NOMO-1 (cell line): ENCODE measurements at regions not wholly inside any gene's neighbourhood (a gene's known extent, or its start where the extent isn't known, plus 50 kb on each side); places are given as distances from the start of the nearest gene placed in this dataset.

ENCODE experiments used
- DNase-seq, 2 experiments: peaks; one replicate each; lab custom pipeline; 2025; ENCODE audit not compliant: unreplicated experiment in 2 of 2; lab: John Stamatoyannopoulos, UW

- no peak for DNase-seq
Measured at GRCh38 chr21:28547766-28548165, 444.9 kb downstream of the LTN1 start.

- no peak for DNase-seq
Measured at GRCh38 chr21:28543975-28544374, 448.7 kb downstream of the LTN1 start.

- DNase-seq = no peak
Measured at GRCh38 chr21:28541371-28542112, 451.1 kb downstream of the LTN1 start.

- DNase-seq = no peak
Measured at GRCh38 chr21:28540514-28540913, 452.2 kb downstream of the LTN1 start.

- DNase-seq = no peak
Measured at GRCh38 chr21:28539623-28539988, 453.1 kb downstream of the LTN1 start.

- DNase-seq = no peak
Measured at GRCh38 chr21:28538987-28539622, 453.6 kb downstream of the LTN1 start.

- no peak for DNase-seq
Measured at GRCh38 chr21:28537371-28538079, 455.2 kb downstream of the LTN1 start.

- DNase-seq = no peak
Measured at GRCh38 chr21:28532446-28532845, 460.2 kb downstream of the LTN1 start.

- DNase-seq = no peak
Measured at GRCh38 chr21:28523367-28523766, 469.3 kb downstream of the LTN1 start.

- DNase-seq = peak; percentile 18 to 42
Measured at GRCh38 chr21:28522014-28522799, 470.5 kb downstream of the LTN1 start.

- no peak for DNase-seq
Measured at GRCh38 chr21:28518630-28519029, 474.0 kb downstream of the LTN1 start.

GRCh38 chr21:28516991-28517592 is 475.6 kb downstream of the LTN1 start:
- DNase-seq = peak; percentile 38 to 47

- DNase-seq = no peak
Measured at GRCh38 chr21:28516021-28516420, 476.7 kb downstream of the LTN1 start.

GRCh38 chr21:28513428-28513827 is 479.2 kb downstream of the LTN1 start:
- DNase-seq = no peak

GRCh38 chr21:28509031-28509430 is 483.6 kb downstream of the LTN1 start:
- DNase-seq = no peak

GRCh38 chr21:28508126-28508525 is 484.6 kb downstream of the LTN1 start:
- DNase-seq = no peak

GRCh38 chr21:28496517-28496916 is 496.2 kb downstream of the LTN1 start:
- DNase-seq = no peak

GRCh38 chr21:28492127-28492526 is 500.6 kb downstream of the LTN1 start:
- DNase-seq = no peak

- no peak for DNase-seq
Measured at GRCh38 chr21:28489821-28490350, 502.8 kb downstream of the LTN1 start.

- no peak for DNase-seq
Measured at GRCh38 chr21:28489162-28489561, 503.5 kb downstream of the LTN1 start.
